Lower lobe of right lung (tissue), 2 donors: ENCODE measurements at regions not wholly inside any gene's neighbourhood (a gene's known extent, or its start where the extent isn't known, plus 50 kb on each side); places are given as distances from the start of the nearest gene placed in this dataset.

Experiments used
- ATAC-seq, 2 donors: fragments of 200-7000 bp; cut with Tn5 transposase; one replicate each; pipeline ENCODE4 v1.9.1; 2020 to 2022; ENCODE audit warnings: mild to moderate bottlenecking in 2 of 2, moderate library complexity in 2 of 2
- DNase-seq: peaks from one replicate; pipeline ENCODE4 v3.0.0-alpha.2; 2020
- H3K27ac ChIP-seq: fragments of 200-600 bp; one replicate; pipeline ENCODE4 v1.8.0; 2022
- H3K27me3 ChIP-seq: fragments of 200-600 bp; one replicate; pipeline ENCODE4 v1.8.0; 2022; ENCODE audit warnings: low read depth
- H3K36me3 ChIP-seq: fragments of 200-600 bp; one replicate; pipeline ENCODE4 v1.8.0; 2022; ENCODE audit warnings: mild to moderate bottlenecking
- H3K4me1 ChIP-seq: fragments of 200-600 bp; one replicate; pipeline ENCODE4 v1.8.0; 2022
- H3K4me3 ChIP-seq: fragments of 200-600 bp; one replicate; pipeline ENCODE4 v1.8.0; 2022; ENCODE audit warnings: mild to moderate bottlenecking
- H3K9me3 ChIP-seq: fragments of 200-600 bp; one replicate; pipeline ENCODE4 v1.8.0; 2022
- intact Hi-C: fragments of 100-400 bp; cut with DNase I; formaldehyde crosslinking; loops from one replicate; pipeline ENCODE4 v1.11.0; 2022
- TF ChIP-seq, protein P1 (sequence below): fragments of 200-600 bp; IDR thresholded peaks from one replicate; pipeline ENCODE4 v1.8.0; 2022; ENCODE audit warnings: antibody characterized with exemption, mild to moderate bottlenecking
- donor health status: DM: no; HTN: yes; CAD: no; lungs with severe emphysema.

DNA sequence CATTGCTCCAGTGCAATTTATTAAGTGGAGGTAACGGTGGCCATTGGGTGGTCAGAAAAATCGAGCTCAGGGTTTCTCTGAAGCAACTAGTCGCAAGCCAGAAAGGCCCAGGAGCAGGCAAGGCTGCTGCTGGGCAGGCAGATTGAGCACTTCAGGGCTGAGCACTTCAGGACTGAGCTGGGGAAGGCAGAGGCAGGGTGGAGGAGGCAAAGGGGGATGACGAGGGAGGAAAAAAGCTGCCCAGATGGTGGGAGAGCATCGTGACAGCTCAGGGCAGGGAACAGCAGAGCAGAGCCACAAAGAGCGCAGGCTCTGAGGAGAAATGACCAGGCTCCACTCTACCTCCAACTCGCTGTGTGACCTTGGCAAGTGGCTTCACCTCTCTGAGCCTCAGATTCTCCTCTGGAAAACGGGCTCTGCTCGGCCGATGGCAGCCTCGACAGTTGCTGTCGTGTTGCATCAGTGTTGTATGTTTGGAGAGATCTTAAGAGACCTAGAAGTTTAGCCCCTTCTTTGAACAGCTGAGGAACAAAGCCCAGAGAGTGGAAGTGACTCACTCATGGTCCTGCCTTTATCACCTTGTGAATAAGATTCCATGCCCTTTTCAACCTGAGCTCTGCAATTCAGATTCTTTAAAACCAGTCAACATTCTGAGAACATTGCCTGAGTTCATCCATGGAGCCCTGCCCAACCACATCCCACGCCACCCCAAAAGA, 141.4 kb downstream of the SYF2 start:
- Histone ChIP-seq H3K4me3 (no peak overlapping the region), H3K4me1 (no peaks in the 10 kb centered on the region), H3K9me3 (no peaks in the 10 kb centered on the region), H3K36me3 (no peaks in the 10 kb centered on the region), H3K27me3 (peaks cover 9% of the 10 kb centered on the region), H3K27ac (no peak overlapping the region)
- intact Hi-C loops, result no loop called here
- no peak for ATAC-seq
- no peak for DNase-seq
- TF ChIP-seq, protein P1, sequence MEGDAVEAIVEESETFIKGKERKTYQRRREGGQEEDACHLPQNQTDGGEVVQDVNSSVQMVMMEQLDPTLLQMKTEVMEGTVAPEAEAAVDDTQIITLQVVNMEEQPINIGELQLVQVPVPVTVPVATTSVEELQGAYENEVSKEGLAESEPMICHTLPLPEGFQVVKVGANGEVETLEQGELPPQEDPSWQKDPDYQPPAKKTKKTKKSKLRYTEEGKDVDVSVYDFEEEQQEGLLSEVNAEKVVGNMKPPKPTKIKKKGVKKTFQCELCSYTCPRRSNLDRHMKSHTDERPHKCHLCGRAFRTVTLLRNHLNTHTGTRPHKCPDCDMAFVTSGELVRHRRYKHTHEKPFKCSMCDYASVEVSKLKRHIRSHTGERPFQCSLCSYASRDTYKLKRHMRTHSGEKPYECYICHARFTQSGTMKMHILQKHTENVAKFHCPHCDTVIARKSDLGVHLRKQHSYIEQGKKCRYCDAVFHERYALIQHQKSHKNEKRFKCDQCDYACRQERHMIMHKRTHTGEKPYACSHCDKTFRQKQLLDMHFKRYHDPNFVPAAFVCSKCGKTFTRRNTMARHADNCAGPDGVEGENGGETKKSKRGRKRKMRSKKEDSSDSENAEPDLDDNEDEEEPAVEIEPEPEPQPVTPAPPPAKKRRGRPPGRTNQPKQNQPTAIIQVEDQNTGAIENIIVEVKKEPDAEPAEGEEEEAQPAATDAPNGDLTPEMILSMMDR, result no peak

DNA sequence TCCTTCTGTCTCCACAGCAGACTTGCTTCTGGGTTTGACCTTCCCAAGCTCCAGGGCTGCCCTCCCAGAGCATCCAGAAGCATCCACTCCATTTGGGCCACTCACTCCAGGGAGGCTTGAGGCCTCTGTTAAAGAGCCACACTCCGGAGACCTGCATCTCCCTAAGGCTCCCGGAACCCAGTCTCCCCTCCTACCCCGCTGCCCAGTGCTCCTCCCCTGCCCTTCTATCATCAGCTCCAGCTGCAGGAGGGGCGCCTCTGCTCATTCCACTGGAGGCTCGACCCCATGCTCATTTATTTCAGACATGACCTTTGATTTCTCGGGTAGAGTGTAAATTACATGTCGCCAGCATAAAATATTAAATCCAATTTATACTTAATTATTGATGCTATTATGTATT, 142.5 kb downstream of the SYF2 start:
- intact Hi-C loops, result no loop called here
- H3K36me3 ChIP-seq, result no peaks in the 10 kb centered on the region
- no peaks in the 10 kb centered on the region for H3K9me3 ChIP-seq
- TF ChIP-seq, protein P1, result no peak
- peaks cover 9% of the 10 kb centered on the region for H3K27me3 ChIP-seq
- DNase-seq, result no peak
- no peak for ATAC-seq
- no peak overlapping the region for H3K4me3 ChIP-seq
- H3K4me1 ChIP-seq, result no peaks in the 10 kb centered on the region
- H3K27ac ChIP-seq, result no peak overlapping the region

DNA sequence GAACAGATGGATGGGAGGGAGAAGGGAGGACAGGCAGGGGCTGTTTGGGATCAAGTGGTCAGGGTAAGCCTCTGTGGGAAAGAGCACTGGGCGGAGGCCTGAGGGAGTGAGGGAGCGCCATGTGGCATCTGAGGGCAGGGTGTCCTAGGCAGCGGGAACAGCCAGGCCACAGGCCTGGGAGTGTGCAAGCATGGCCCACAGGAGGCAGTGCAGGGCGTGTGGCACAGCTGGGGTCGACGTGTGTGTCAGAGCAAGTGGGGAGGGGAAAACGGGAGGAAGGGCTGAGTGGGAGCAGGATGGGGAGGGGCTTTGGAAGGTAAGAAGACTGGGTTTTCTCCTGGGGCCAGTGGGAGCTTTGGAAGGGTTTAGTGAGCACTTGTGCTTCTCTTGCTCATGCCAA, 143.4 kb downstream of the SYF2 start:
- Histone ChIP-seq H3K27me3 (peaks cover 9% of the 10 kb centered on the region), H3K4me3 (no peak overlapping the region), H3K27ac (no peak overlapping the region), H3K36me3 (no peaks in the 10 kb centered on the region), H3K9me3 (no peaks in the 10 kb centered on the region), H3K4me1 (no peaks in the 10 kb centered on the region)
- DNase-seq, result no peak
- intact Hi-C loops, result no loop called here
- no peak for ATAC-seq
- TF ChIP-seq, protein P1, result no peak

- TF ChIP-seq, protein P1, result no peak
- H3K27me3 ChIP-seq, result peaks cover 9% of the 10 kb centered on the region
- intact Hi-C loops, result no loop called here
- no peak overlapping the region for H3K4me3 ChIP-seq
- no peaks in the 10 kb centered on the region for H3K9me3 ChIP-seq
- no peak for ATAC-seq
- H3K36me3 ChIP-seq, result no peaks in the 10 kb centered on the region
- H3K27ac ChIP-seq, result no peak overlapping the region
- DNase-seq, result no peak
- no peaks in the 10 kb centered on the region for H3K4me1 ChIP-seq
These were observed 144.1 kb downstream of the SYF2 start for GRCh38 chr1:25088180-25088701.

DNA sequence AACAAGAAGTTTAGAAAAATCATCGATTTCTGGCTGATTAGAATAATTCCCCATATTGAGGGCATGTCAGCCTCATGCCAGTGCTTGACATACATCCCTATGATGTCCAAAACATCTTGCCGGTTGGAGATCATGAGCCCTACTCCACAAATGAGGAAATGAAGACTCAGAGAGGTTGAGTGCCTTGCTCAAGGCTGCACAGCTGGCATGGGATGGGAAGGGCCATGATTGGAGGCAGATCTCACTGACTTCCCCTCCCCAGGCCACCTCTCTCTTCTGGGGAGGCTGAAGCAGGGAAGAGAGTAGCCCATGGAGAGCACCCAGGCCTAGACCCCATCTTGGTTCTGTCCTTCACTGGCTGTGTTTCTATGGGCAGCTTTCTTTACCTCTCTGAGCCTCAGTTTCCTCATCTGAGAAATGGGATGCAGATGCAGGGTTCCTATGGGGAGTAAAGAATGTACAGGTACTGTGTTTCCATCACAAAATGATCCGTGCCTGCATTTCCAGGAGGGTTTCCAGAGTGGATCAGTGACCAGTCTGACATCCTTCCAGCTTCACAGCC, 145.7 kb downstream of the SYF2 start:
- Histone ChIP-seq H3K27me3 (peaks cover 9% of the 10 kb centered on the region), H3K9me3 (no peaks in the 10 kb centered on the region), H3K36me3 (no peaks in the 10 kb centered on the region), H3K27ac (no peak overlapping the region), H3K4me3 (no peak overlapping the region), H3K4me1 (no peaks in the 10 kb centered on the region)
- intact Hi-C loops, result no loop called here
- no peak for DNase-seq
- TF ChIP-seq, protein P1, result no peak
- no peak for ATAC-seq
